ENCODE measurements at regions not wholly inside any gene's neighbourhood (a gene's known extent, or its start where the extent isn't known, plus 50 kb on each side); places are given as distances from the start of the nearest gene placed in this dataset.

DNA sequence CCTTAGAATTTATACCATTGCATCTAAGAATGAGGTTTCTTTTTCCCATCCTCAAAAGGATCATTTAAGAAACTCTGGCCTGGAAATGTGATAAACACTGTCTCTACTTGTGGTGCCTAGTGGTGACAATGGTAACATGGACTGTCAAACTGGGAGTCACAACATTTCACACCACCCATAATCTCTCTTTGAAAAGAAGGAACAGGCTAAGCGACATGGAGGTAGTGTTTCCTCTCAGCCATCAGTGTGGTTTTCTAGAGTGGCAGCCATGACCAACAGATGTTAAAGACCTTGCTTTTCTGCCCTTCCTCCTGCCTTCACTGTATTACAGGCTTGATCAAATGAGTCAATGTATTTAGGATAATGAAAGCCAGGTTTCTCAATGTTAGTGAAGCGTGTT is 283.1 kb upstream of the STAC start:
- no peaks in the 10 kb centered on the region for H3K36me3 ChIP-seq
- TF ChIP-seq, protein P1, sequence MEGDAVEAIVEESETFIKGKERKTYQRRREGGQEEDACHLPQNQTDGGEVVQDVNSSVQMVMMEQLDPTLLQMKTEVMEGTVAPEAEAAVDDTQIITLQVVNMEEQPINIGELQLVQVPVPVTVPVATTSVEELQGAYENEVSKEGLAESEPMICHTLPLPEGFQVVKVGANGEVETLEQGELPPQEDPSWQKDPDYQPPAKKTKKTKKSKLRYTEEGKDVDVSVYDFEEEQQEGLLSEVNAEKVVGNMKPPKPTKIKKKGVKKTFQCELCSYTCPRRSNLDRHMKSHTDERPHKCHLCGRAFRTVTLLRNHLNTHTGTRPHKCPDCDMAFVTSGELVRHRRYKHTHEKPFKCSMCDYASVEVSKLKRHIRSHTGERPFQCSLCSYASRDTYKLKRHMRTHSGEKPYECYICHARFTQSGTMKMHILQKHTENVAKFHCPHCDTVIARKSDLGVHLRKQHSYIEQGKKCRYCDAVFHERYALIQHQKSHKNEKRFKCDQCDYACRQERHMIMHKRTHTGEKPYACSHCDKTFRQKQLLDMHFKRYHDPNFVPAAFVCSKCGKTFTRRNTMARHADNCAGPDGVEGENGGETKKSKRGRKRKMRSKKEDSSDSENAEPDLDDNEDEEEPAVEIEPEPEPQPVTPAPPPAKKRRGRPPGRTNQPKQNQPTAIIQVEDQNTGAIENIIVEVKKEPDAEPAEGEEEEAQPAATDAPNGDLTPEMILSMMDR (IDR thresholded peaks at IDR 0.05), result no peak
- no peak for TF ChIP-seq EP300 (IDR thresholded peaks at IDR 0.05)
- TF ChIP-seq POLR2A (IDR thresholded peaks at IDR 0.05), result no peak
- no peaks in the 10 kb centered on the region for H3K4me1 ChIP-seq (ENCODE audit: insufficient read depth)
- intact Hi-C loops (cut with DNase I), result no loop called here
- H3K27me3 ChIP-seq, result no peaks in the 10 kb centered on the region
- no peak overlapping the region for H3K4me3 ChIP-seq
- no peaks in the 10 kb centered on the region for H3K9me3 ChIP-seq
- WGBS, 3 donors, result 85 to 91% (median 90%) methylated on average over 2 of the region's 2 CpGs
- no peak for DNase-seq
- H3K27ac ChIP-seq, result no peak overlapping the region

DNA sequence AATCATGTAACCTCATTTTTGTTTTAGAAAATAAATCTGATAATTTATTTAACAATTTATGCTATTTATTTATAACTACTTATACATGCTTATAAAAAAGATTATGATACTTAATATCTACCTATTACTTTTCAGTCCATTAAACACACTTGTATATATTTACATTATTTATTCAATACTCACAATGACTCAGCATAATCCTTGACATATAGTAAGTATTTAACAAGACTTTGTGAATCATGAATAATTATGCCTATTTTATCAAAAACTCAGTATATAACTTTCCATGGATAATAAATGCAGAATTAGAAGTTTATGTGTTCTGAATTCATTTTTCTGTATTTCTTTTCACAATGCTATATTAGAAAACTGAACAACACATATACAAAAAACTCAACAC is 266.0 kb upstream of the STAC start:
- Histone ChIP-seq H3K9me3 (no peaks in the 10 kb centered on the region), H3K4me1 (ENCODE audit: insufficient read depth) (no peaks in the 10 kb centered on the region), H3K4me3 (no peak overlapping the region), H3K36me3 (no peaks in the 10 kb centered on the region), H3K27ac (no peak overlapping the region), H3K27me3 (no peaks in the 10 kb centered on the region)
- intact Hi-C loops (cut with DNase I), result no loop called here
- TF ChIP-seq POLR2A (IDR thresholded peaks at IDR 0.05) (no peak), EP300 (IDR thresholded peaks at IDR 0.05) (no peak)
- TF ChIP-seq, protein P1 (IDR thresholded peaks at IDR 0.05), result no peak
- no peak for DNase-seq

DNA sequence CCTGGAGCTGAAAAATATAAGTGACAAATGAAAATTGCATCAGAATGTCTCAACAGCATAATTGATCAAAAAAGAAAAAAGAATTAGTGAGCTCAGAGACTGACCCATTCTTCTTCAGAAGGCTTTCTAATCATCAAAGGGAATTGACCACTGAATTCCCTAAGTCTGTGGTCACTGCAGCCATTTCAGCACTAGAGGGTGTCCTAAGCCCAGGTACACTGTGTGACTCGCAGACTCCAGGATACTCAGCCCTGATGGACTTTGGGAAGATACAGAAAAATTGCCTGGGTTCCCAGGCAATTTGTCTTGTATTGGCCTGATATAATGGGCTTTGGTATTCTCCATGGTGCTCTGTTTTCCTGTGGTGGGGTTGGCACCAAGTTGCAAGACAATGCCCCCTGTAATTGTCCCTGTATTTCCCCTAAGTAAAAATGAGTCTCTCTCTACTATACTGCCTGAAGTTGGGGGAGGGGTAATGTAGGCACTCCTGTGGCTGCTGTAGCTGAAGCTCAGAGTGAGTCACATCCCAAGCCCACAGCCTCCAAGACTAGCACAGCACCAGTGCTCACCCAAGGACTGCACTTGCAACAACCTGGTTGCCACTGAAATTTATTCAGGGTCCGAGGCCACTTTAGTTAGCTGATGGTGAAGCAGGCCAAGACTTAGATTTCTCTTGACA is 256.0 kb upstream of the STAC start:
- H3K36me3 ChIP-seq, result no peaks in the 10 kb centered on the region
- DNase-seq, result no peak
- H3K27me3 ChIP-seq, result no peaks in the 10 kb centered on the region
- WGBS, 3 donors, result 46 to 70% (median 52%) methylated on average over 2 of the region's 2 CpGs
- no peaks in the 10 kb centered on the region for H3K9me3 ChIP-seq
- no peak for TF ChIP-seq EP300 (IDR thresholded peaks at IDR 0.05)
- TF ChIP-seq POLR2A (IDR thresholded peaks at IDR 0.05), result no peak
- TF ChIP-seq, protein P1 (IDR thresholded peaks at IDR 0.05), result no peak
- intact Hi-C loops (cut with DNase I), result no loop called here
- H3K27ac ChIP-seq, result no peak overlapping the region
- H3K4me1 ChIP-seq (ENCODE audit: insufficient read depth), result no peaks in the 10 kb centered on the region
- H3K4me3 ChIP-seq, result no peak overlapping the region

DNA sequence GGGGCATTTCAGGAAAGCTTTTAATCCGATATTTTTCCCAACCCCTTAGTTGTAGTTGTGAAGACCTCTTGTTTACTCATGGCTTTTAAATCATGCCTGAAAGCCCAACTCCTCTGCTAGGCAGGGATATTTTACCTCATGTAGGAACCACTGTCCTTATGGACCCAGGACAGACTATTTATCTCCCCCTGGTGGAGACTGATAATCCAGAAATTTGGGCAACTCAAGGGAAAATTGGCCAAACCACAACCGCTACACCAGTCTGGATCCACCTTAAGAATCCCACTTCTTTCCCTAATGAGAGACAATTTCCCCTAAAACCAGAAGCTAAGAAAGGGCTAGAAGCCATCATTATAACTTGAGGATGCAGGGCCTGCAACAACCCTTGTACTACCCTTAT is 248.1 kb upstream of the STAC start:
- Histone ChIP-seq H3K27ac (no peak overlapping the region), H3K36me3 (no peaks in the 10 kb centered on the region), H3K27me3 (no peaks in the 10 kb centered on the region), H3K9me3 (no peaks in the 10 kb centered on the region), H3K4me1 (ENCODE audit: insufficient read depth) (no peaks in the 10 kb centered on the region), H3K4me3 (no peak overlapping the region)
- intact Hi-C loops (cut with DNase I), result no loop called here
- DNase-seq, result no peak
- TF ChIP-seq, protein P1 (IDR thresholded peaks at IDR 0.05), result no peak
- TF ChIP-seq EP300 (IDR thresholded peaks at IDR 0.05), result no peak
- no peak for TF ChIP-seq POLR2A (IDR thresholded peaks at IDR 0.05)
- 91 to 99% (median 94%) methylated on average over 2 of the region's 2 CpGs for WGBS, 3 donors
